ENCODE measurements at regions not wholly inside any gene's neighbourhood (a gene's known extent, or its start where the extent isn't known, plus 50 kb on each side); places are given as distances from the start of the nearest gene placed in this dataset.

DNA sequence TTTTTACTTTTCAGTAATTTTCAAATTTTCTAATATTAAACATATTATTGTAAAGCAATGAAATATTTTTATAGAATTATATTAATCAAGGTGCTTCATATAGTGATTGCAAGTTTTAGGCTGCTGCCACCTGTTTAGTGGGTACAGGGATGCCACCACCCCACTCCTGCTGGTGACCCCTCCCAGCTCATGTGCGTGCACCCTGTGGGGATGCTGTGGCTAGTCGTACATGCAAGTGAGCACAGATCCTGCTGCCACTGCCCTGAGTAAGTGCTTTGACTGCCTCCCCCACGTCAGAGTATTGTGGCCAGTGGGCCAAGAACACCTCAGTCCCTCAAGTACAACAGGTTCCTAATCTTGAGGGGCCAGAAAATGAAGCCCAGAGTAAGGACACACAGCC is 320.1 kb upstream of the DDI1 start:
- Histone ChIP-seq H3K9ac (ENCODE audit: low read depth, low read length) (no peak overlapping the region), H3K27me3 (ENCODE audit: insufficient read depth, low read length, poor library complexity) (no peaks in the 10 kb centered on the region), H3K79me2 (ENCODE audit: insufficient read depth, low read length) (no peaks in the 10 kb centered on the region), H3K4me2 (ENCODE audit: insufficient read depth, low read length) (no peak overlapping the region), H3K36me3 (ENCODE audit: insufficient read depth, low read length) (no peaks in the 10 kb centered on the region), H2AFZ (ENCODE audit: low read depth, low read length) (no peak overlapping the region), H4K20me1 (ENCODE audit: insufficient read depth, low read length) (no peaks in the 10 kb centered on the region), H3K4me1 (ENCODE audit: insufficient read depth, low read length) (0 out of 2 replicates have a peak, but pooled peaks cover 3% of the 10 kb centered on the region), H3K4me3 (ENCODE audit: low read depth in 1 of 2, low read length in 2 of 2) (no peak overlapping the region), H3K27ac (ENCODE audit: low read length) (no peak overlapping the region), H3K9me3 (ENCODE audit: insufficient read depth, low read length, severe bottlenecking) (no peaks in the 10 kb centered on the region)
- ATAC-seq (ENCODE audit: insufficient read depth, low read depth): no peak
- no peak for TF ChIP-seq EZH2 (IDR thresholded peaks at IDR 0.05; ENCODE audit: borderline replicate concordance, low read depth, low read length, severe bottlenecking)
- TF ChIP-seq, protein P1, sequence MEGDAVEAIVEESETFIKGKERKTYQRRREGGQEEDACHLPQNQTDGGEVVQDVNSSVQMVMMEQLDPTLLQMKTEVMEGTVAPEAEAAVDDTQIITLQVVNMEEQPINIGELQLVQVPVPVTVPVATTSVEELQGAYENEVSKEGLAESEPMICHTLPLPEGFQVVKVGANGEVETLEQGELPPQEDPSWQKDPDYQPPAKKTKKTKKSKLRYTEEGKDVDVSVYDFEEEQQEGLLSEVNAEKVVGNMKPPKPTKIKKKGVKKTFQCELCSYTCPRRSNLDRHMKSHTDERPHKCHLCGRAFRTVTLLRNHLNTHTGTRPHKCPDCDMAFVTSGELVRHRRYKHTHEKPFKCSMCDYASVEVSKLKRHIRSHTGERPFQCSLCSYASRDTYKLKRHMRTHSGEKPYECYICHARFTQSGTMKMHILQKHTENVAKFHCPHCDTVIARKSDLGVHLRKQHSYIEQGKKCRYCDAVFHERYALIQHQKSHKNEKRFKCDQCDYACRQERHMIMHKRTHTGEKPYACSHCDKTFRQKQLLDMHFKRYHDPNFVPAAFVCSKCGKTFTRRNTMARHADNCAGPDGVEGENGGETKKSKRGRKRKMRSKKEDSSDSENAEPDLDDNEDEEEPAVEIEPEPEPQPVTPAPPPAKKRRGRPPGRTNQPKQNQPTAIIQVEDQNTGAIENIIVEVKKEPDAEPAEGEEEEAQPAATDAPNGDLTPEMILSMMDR (IDR thresholded peaks at IDR 0.05; ENCODE audit: borderline replicate concordance, extremely low read depth, low read length, poor library complexity, severe bottlenecking): no peak
- no peak for DNase-seq

GRCh38 chr11:103727262-103727661 is 309.2 kb upstream of the DDI1 start:
- Histone ChIP-seq H3K27ac (ENCODE audit: low read length) (no peak overlapping the region), H3K79me2 (ENCODE audit: insufficient read depth, low read length) (no peaks in the 10 kb centered on the region), H3K4me2 (ENCODE audit: insufficient read depth, low read length) (no peak overlapping the region), H3K27me3 (ENCODE audit: insufficient read depth, low read length, poor library complexity) (no peaks in the 10 kb centered on the region), H3K4me1 (ENCODE audit: insufficient read depth, low read length) (no peaks in the 10 kb centered on the region), H3K36me3 (ENCODE audit: insufficient read depth, low read length) (no peaks in the 10 kb centered on the region), H3K4me3 (ENCODE audit: low read depth in 1 of 2, low read length in 2 of 2) (no peak overlapping the region), H2AFZ (ENCODE audit: low read depth, low read length) (no peak overlapping the region), H3K9ac (ENCODE audit: low read depth, low read length) (no peak overlapping the region), H4K20me1 (ENCODE audit: insufficient read depth, low read length) (no peaks in the 10 kb centered on the region), H3K9me3 (ENCODE audit: insufficient read depth, low read length, severe bottlenecking) (no peaks in the 10 kb centered on the region)
- DNase-seq (no peak), ATAC-seq (ENCODE audit: insufficient read depth, low read depth) (no peak)
- no peak for TF ChIP-seq EZH2 (IDR thresholded peaks at IDR 0.05; ENCODE audit: borderline replicate concordance, low read depth, low read length, severe bottlenecking)
- TF ChIP-seq, protein P1 (IDR thresholded peaks at IDR 0.05; ENCODE audit: borderline replicate concordance, extremely low read depth, low read length, poor library complexity, severe bottlenecking): no peak

DNA sequence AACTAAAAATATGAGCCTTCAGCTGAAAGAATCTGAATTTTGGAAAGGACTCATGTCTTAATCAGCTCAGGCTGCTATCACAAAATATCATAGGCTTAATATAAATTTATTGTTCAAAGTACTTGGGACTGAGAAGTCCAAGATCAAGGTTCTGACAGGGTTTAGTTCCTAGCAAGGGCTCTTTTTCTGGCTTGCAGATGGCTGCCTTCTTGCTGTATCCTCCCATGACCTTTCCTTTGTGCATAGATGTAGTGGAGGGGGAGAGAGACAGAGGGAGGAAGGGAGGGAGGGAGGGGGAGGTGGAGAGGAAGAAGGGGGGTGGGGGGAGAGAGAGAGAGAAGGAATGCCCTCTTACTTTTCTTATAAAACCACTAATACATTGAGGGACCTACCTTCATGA is 306.8 kb upstream of the DDI1 start:
- Histone ChIP-seq H3K4me3 (ENCODE audit: low read depth in 1 of 2, low read length in 2 of 2) (no peak overlapping the region), H3K9me3 (ENCODE audit: insufficient read depth, low read length, severe bottlenecking) (no peaks in the 10 kb centered on the region), H3K36me3 (ENCODE audit: insufficient read depth, low read length) (no peaks in the 10 kb centered on the region), H2AFZ (ENCODE audit: low read depth, low read length) (no peak overlapping the region), H3K27ac (ENCODE audit: low read length) (no peak overlapping the region), H3K27me3 (ENCODE audit: insufficient read depth, low read length, poor library complexity) (no peaks in the 10 kb centered on the region), H3K4me1 (ENCODE audit: insufficient read depth, low read length) (no peaks in the 10 kb centered on the region), H3K79me2 (ENCODE audit: insufficient read depth, low read length) (no peaks in the 10 kb centered on the region), H3K4me2 (ENCODE audit: insufficient read depth, low read length) (no peak overlapping the region), H4K20me1 (ENCODE audit: insufficient read depth, low read length) (no peaks in the 10 kb centered on the region), H3K9ac (ENCODE audit: low read depth, low read length) (no peak overlapping the region)
- no peak for ATAC-seq (ENCODE audit: insufficient read depth, low read depth)
- no peak for DNase-seq
- no peak for TF ChIP-seq EZH2 (IDR thresholded peaks at IDR 0.05; ENCODE audit: borderline replicate concordance, low read depth, low read length, severe bottlenecking)
- TF ChIP-seq, protein P1 (IDR thresholded peaks at IDR 0.05; ENCODE audit: borderline replicate concordance, extremely low read depth, low read length, poor library complexity, severe bottlenecking): no peak

Data from DND-41 (cell line).